ENCODE measurements at regions not wholly inside any gene's neighbourhood (a gene's known extent, or its start where the extent isn't known, plus 50 kb on each side); places are given as distances from the start of the nearest gene placed in this dataset.
"Not testable (repeated sequence)": the region's sequence is repeated elsewhere in the genome, so short reads cannot be mapped to it uniquely, and the experiment has no call there.

GRCh38 chr2:16058747-16059358 is 118.5 kb downstream of the MYCN start:
- no peak for DNase-seq

- DNase-seq, result no peak
Observed at GRCh38 chr2:16058256-16058655, 117.9 kb downstream of the MYCN start.

GRCh38 chr2:16057661-16058060 is 117.3 kb downstream of the MYCN start:
- no peak for DNase-seq

GRCh38 chr2:16055848-16056580 is 115.7 kb downstream of the MYCN start:
- no peak for DNase-seq

GRCh38 chr2:16053437-16054257 is 113.3 kb downstream of the MYCN start:
- no peak for DNase-seq

GRCh38 chr2:16052571-16053052 is 112.3 kb downstream of the MYCN start:
- DNase-seq, result not testable (repeated sequence)

- no peak for DNase-seq
Observed at GRCh38 chr2:16051841-16052564, 111.7 kb downstream of the MYCN start.

- DNase-seq, result no peak
Observed at GRCh38 chr2:16050908-16051489, 110.6 kb downstream of the MYCN start.

GRCh38 chr2:16050261-16050907 is 110.0 kb downstream of the MYCN start:
- no peak for DNase-seq

GRCh38 chr2:16049406-16049805 is 109.1 kb downstream of the MYCN start:
- DNase-seq, result no peak

GRCh38 chr2:16048466-16048865 is 108.1 kb downstream of the MYCN start:
- no peak for DNase-seq

- DNase-seq, result no peak
Observed at GRCh38 chr2:16047701-16048100, 107.4 kb downstream of the MYCN start.

- no peak for DNase-seq
Observed at GRCh38 chr2:16046649-16047048, 106.3 kb downstream of the MYCN start.

GRCh38 chr2:16045653-16046352 is 105.5 kb downstream of the MYCN start:
- DNase-seq, result no peak

- DNase-seq, result no peak
Observed at GRCh38 chr2:16044946-16045456, 104.7 kb downstream of the MYCN start.

GRCh38 chr2:16043627-16044026 is 103.3 kb downstream of the MYCN start:
- no peak for DNase-seq

- no peak for DNase-seq
Observed at GRCh38 chr2:16043192-16043591, 102.8 kb downstream of the MYCN start.

GRCh38 chr2:16042201-16042700 is 101.9 kb downstream of the MYCN start:
- DNase-seq, result no peak

GRCh38 chr2:16040271-16041010 is 100.1 kb downstream of the MYCN start:
- DNase-seq, result no peak

- no peak for DNase-seq
Observed at GRCh38 chr2:16039823-16040222, 99.5 kb downstream of the MYCN start.
